Mesenchymal stem cell (in vitro differentiated cells and primary cell): ENCODE measurements at regions not wholly inside any gene's neighbourhood (a gene's known extent, or its start where the extent isn't known, plus 50 kb on each side); places are given as distances from the start of the nearest gene placed in this dataset.

ENCODE experiments used
- DNase-seq: peaks from one replicate; pipeline ENCODE4 v3.0.0-alpha.2; 2013
- H2AFZ ChIP-seq: one replicate; pipeline ENCODE4 v1.6.1; 2013; ENCODE audit warnings: low read depth, mild to moderate bottlenecking, control low read depth, inconsistent platforms, low read length, moderate library complexity
- H2AK5ac ChIP-seq: 2 replicates; pipeline ENCODE4 v1.6.1; 2013; ENCODE audit warnings: low read length, moderate library complexity, mild to moderate bottlenecking, inconsistent platforms; ENCODE audit not compliant: severe bottlenecking
- H2BK120ac ChIP-seq: one replicate; pipeline ENCODE4 v1.6.1; 2013; ENCODE audit warnings: low read depth, mild to moderate bottlenecking, inconsistent platforms, low read length, moderate library complexity
- H2BK12ac ChIP-seq, 2 experiments: one replicate each; pipeline ENCODE4 v1.6.1; 2013; ENCODE audit warnings: inconsistent platforms in 2 of 2, low read length in 2 of 2, mild to moderate bottlenecking in 2 of 2, moderate library complexity in 2 of 2, control low read depth in 1 of 2
- H2BK15ac ChIP-seq: one replicate; pipeline ENCODE4 v1.6.1; 2013; ENCODE audit warnings: mild to moderate bottlenecking, low read depth, inconsistent platforms; ENCODE audit not compliant: poor library complexity, severe bottlenecking
- H2BK5ac ChIP-seq: 2 replicates; pipeline ENCODE4 v1.6.1; 2013; ENCODE audit warnings: low read depth, mild to moderate bottlenecking, low read length, control low read depth, inconsistent platforms; ENCODE audit not compliant: poor library complexity, severe bottlenecking
- H3K14ac ChIP-seq, 2 experiments: one replicate each; pipeline ENCODE4 v1.6.1; 2013; ENCODE audit warnings: inconsistent platforms in 2 of 2, low read length in 2 of 2, control low read depth in 1 of 2, mild to moderate bottlenecking in 1 of 2, moderate library complexity in 1 of 2
- H3K18ac ChIP-seq, 2 experiments: one replicate each; pipeline ENCODE4 v1.6.1; 2013; ENCODE audit warnings: inconsistent platforms in 2 of 2, low read length in 2 of 2, control low read depth in 1 of 2, low read depth in 1 of 2, mild to moderate bottlenecking in 1 of 2
- H3K23ac ChIP-seq, 2 experiments: one replicate each; pipeline ENCODE4 v1.6.1; 2013; ENCODE audit warnings: inconsistent platforms in 2 of 2, low read length in 2 of 2, mild to moderate bottlenecking in 2 of 2, moderate library complexity in 2 of 2, control low read depth in 1 of 2
- H3K27ac ChIP-seq: 2 replicates; pipeline ENCODE4 v1.5.1; 2013; ENCODE audit warnings: mild to moderate bottlenecking, moderate library complexity, low read length, control low read depth, inconsistent platforms; ENCODE audit not compliant: poor library complexity, severe bottlenecking
- H3K27me3 ChIP-seq, 2 experiments: 2 replicates each; pipeline versions ENCODE4 v1.6.1 to v1.7.0; 2013; ENCODE audit warnings: low read length in 2 of 2, mild to moderate bottlenecking in 2 of 2, moderate library complexity in 2 of 2, control low read depth in 1 of 2, inconsistent platforms in 1 of 2; ENCODE audit not compliant: control insufficient read depth in 1 of 2, insufficient read depth in 1 of 2
- H3K36me3 ChIP-seq, 2 experiments: 2 replicates each; pipeline versions ENCODE4 v1.6.1 to v1.7.0; 2013; ENCODE audit warnings: low read length in 2 of 2, control low read depth in 1 of 2, inconsistent platforms in 1 of 2, low read depth in 1 of 2, mild to moderate bottlenecking in 1 of 2; ENCODE audit not compliant: insufficient read depth in 2 of 2, control insufficient read depth in 1 of 2
- H3K4ac ChIP-seq, 2 experiments: one replicate each; pipeline ENCODE4 v1.6.1; 2013; ENCODE audit warnings: inconsistent platforms in 2 of 2, low read length in 2 of 2, mild to moderate bottlenecking in 2 of 2, moderate library complexity in 2 of 2, control low read depth in 1 of 2, low read depth in 1 of 2
- H3K4me1 ChIP-seq: 2 replicates; pipeline ENCODE4 v1.6.1; 2013; ENCODE audit warnings: low read depth, low read length, control low read depth; ENCODE audit not compliant: control insufficient read depth, insufficient read depth
- H3K4me2 ChIP-seq: 2 replicates; pipeline ENCODE4 v1.6.1; 2013; ENCODE audit warnings: low read length, mild to moderate bottlenecking, inconsistent platforms; ENCODE audit not compliant: poor library complexity, severe bottlenecking
- H3K4me3 ChIP-seq, 2 experiments: 2 replicates each; pipeline versions ENCODE4 v1.5.1 to v1.7.0; 2013; ENCODE audit warnings: low read length in 2 of 2, mild to moderate bottlenecking in 2 of 2, control low read depth in 1 of 2, low read depth in 1 of 2; ENCODE audit not compliant: insufficient read depth in 1 of 2
- H3K79me1 ChIP-seq: replicated peaks from 2 replicates; pipeline ENCODE4 v1.6.1; 2013; ENCODE audit warnings: mild to moderate bottlenecking, control low read depth, low read length, inconsistent platforms; ENCODE audit not compliant: poor library complexity, severe bottlenecking
- H3K9ac ChIP-seq: 2 replicates; pipeline ENCODE4 v1.7.0; 2013; ENCODE audit warnings: mild to moderate bottlenecking, low read length, moderate library complexity
- H3K9me3 ChIP-seq: 2 replicates; pipeline ENCODE4 v1.7.0; 2013; ENCODE audit warnings: mild to moderate bottlenecking, low read length; ENCODE audit not compliant: control insufficient read depth
- H4K8ac ChIP-seq: one replicate; pipeline ENCODE4 v1.6.1; 2013; ENCODE audit warnings: inconsistent platforms, mild to moderate bottlenecking, low read length, moderate library complexity
- H4K91ac ChIP-seq: one replicate; pipeline ENCODE4 v1.6.1; 2013; ENCODE audit warnings: mild to moderate bottlenecking, low read length, inconsistent platforms
- WGBS: methylation state at CpG from one replicate; pipeline ENCODE4 v1.1.7; 2013; ENCODE audit warnings: mixed read lengths; 5-methylcytosine and 5-hydroxymethylcytosine counted together

- H2BK120ac ChIP-seq = no peak overlapping the region
- peak overlapping the region; percentile 6 for H2AK5ac ChIP-seq
- no peak overlapping the region for H2AFZ ChIP-seq
- 93% methylated on average over 2 of the region's 2 CpGs for WGBS
- no peak overlapping the region for H2BK15ac ChIP-seq
- no peaks in the 10 kb centered on the region for H3K79me1 ChIP-seq
- H3K27ac ChIP-seq = no peak overlapping the region
- H3K4ac ChIP-seq = no peak overlapping the region
- H4K91ac ChIP-seq = no peak overlapping the region
- H3K27me3 ChIP-seq = no peaks in the 10 kb centered on the region
- no peak overlapping the region for H3K4me3 ChIP-seq
- DNase-seq = no peak
- H3K4me1 ChIP-seq = peaks cover 4% of the 10 kb centered on the region
- H3K9me3 ChIP-seq = peaks cover 7% of the 10 kb centered on the region
- no peak overlapping the region for H2BK5ac ChIP-seq
- H4K8ac ChIP-seq = no peak overlapping the region
- H2BK12ac ChIP-seq = peak overlapping the region in 1 of 2 experiments; percentile 77
- H3K23ac ChIP-seq = no peak overlapping the region
- H3K4me2 ChIP-seq = no peak overlapping the region
- no peak overlapping the region for H3K14ac ChIP-seq
- H3K9ac ChIP-seq = no peak overlapping the region
- H3K18ac ChIP-seq = no peak overlapping the region
- H3K36me3 ChIP-seq = no peaks in the 10 kb centered on the region
Observed at GRCh38 chr11:106271686-106272085, 194.2 kb downstream of the AASDHPPT start.

DNA sequence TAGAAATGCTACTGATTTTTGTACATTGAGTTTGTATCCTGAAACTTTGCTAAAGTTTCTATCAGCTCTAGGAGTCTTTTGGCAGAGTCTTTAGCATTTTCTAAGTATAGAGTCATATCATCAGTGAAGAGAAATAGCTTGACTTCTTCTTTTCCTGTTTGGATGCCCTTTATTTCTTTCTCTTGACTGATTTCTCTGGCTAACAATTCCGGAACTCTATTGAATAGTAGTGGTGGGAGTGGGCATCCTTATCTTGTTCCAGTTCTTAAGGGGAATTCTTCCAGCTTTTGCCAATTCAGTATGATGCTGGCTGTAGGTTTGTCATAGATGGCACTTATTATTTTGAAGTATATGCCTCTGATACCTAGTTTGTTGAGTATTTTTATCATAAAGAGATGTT lies 197.7 kb downstream of the AASDHPPT start:
- no peak overlapping the region for H2BK12ac ChIP-seq
- H3K4me3 ChIP-seq = no peak overlapping the region
- no peak overlapping the region for H3K9ac ChIP-seq
- H3K4me1 ChIP-seq = peaks cover 4% of the 10 kb centered on the region
- no peak overlapping the region for H2AK5ac ChIP-seq
- H3K79me1 ChIP-seq = no peaks in the 10 kb centered on the region
- H2BK5ac ChIP-seq = no peak overlapping the region
- no peak overlapping the region for H3K14ac ChIP-seq
- H4K8ac ChIP-seq = no peak overlapping the region
- no peak overlapping the region for H4K91ac ChIP-seq
- peaks cover 3% of the 10 kb centered on the region for H3K9me3 ChIP-seq
- no peaks in the 10 kb centered on the region for H3K36me3 ChIP-seq
- no peaks in the 10 kb centered on the region for H3K27me3 ChIP-seq
- no peak overlapping the region for H3K23ac ChIP-seq
- H2BK120ac ChIP-seq = no peak overlapping the region
- DNase-seq = no peak
- no peak overlapping the region for H3K18ac ChIP-seq
- no peak overlapping the region for H3K27ac ChIP-seq
- WGBS = 100% methylated on average over 1 of the region's 1 CpG
- H3K4me2 ChIP-seq = no peak overlapping the region
- no peak overlapping the region for H2AFZ ChIP-seq
- H2BK15ac ChIP-seq = no peak overlapping the region
- no peak overlapping the region for H3K4ac ChIP-seq

- no peak overlapping the region for H3K4me2 ChIP-seq
- peaks cover 4% of the 10 kb centered on the region for H3K4me1 ChIP-seq
- no peak overlapping the region for H3K9ac ChIP-seq
- H3K9me3 ChIP-seq = peaks cover 3% of the 10 kb centered on the region
- no peak overlapping the region for H3K4me3 ChIP-seq
- no peak overlapping the region for H2AK5ac ChIP-seq
- no peak overlapping the region for H3K23ac ChIP-seq
- H3K18ac ChIP-seq = no peak overlapping the region
- no peak overlapping the region for H3K4ac ChIP-seq
- no peak for DNase-seq
- H3K79me1 ChIP-seq = no peaks in the 10 kb centered on the region
- H2BK5ac ChIP-seq = no peak overlapping the region
- no peak overlapping the region for H3K27ac ChIP-seq
- no peak overlapping the region for H2BK120ac ChIP-seq
- no peak overlapping the region for H3K14ac ChIP-seq
- H2BK12ac ChIP-seq = no peak overlapping the region
- no peak overlapping the region for H4K8ac ChIP-seq
- no peaks in the 10 kb centered on the region for H3K36me3 ChIP-seq
- no peaks in the 10 kb centered on the region for H3K27me3 ChIP-seq
- no peak overlapping the region for H2BK15ac ChIP-seq
- no peak overlapping the region for H2AFZ ChIP-seq
- no peak overlapping the region for H4K91ac ChIP-seq
Observed at GRCh38 chr11:106276126-106276525, 198.7 kb downstream of the AASDHPPT start.

GRCh38 chr11:106276859-106277436 lies 199.5 kb downstream of the AASDHPPT start:
- no peak overlapping the region for H2AK5ac ChIP-seq
- no peak overlapping the region for H4K8ac ChIP-seq
- H3K9ac ChIP-seq = no peak overlapping the region
- no peaks in the 10 kb centered on the region for H3K36me3 ChIP-seq
- peaks cover 3% of the 10 kb centered on the region for H3K9me3 ChIP-seq
- WGBS = 63% methylated on average over 2 of the region's 2 CpGs
- H3K27ac ChIP-seq = no peak overlapping the region
- H2AFZ ChIP-seq = no peak overlapping the region
- DNase-seq = no peak
- no peak overlapping the region for H3K4me2 ChIP-seq
- no peak overlapping the region for H2BK5ac ChIP-seq
- no peak overlapping the region for H3K18ac ChIP-seq
- H2BK12ac ChIP-seq = peak overlapping the region in 1 of 2 experiments; percentile 33
- H3K27me3 ChIP-seq = no peaks in the 10 kb centered on the region
- H2BK120ac ChIP-seq = no peak overlapping the region
- no peak overlapping the region for H4K91ac ChIP-seq
- no peak overlapping the region for H3K4me3 ChIP-seq
- no peak overlapping the region for H3K14ac ChIP-seq
- no peak overlapping the region for H2BK15ac ChIP-seq
- no peak overlapping the region for H3K4ac ChIP-seq
- H3K79me1 ChIP-seq = no peaks in the 10 kb centered on the region
- H3K23ac ChIP-seq = no peak overlapping the region
- peaks cover 2% of the 10 kb centered on the region for H3K4me1 ChIP-seq
